Peyer's patch (tissue), 4 donors: ENCODE measurements at regions not wholly inside any gene's neighbourhood (a gene's known extent, or its start where the extent isn't known, plus 50 kb on each side); places are given as distances from the start of the nearest gene placed in this dataset.

ENCODE experiments used
- CTCF ChIP-seq, 6 experiments: fragments of 450-650 bp in 4 of 6; fragments of 200-600 bp in 2 of 6; sonication (generic) in 1 of 6; IDR thresholded peaks; one replicate each; pipeline ENCODE4 v1.5.1; 2017 to 2019; ENCODE audit warnings: antibody characterized with exemption in 6 of 6, mild to moderate bottlenecking in 3 of 6, moderate library complexity in 1 of 6
- POLR2A ChIP-seq, 2 donors: fragments of 450-650 bp; IDR thresholded peaks; one replicate each; pipeline ENCODE4 v1.5.1; 2017; ENCODE audit warnings: antibody characterized with exemption in 2 of 2, mild to moderate bottlenecking in 2 of 2, moderate library complexity in 2 of 2

DNA sequence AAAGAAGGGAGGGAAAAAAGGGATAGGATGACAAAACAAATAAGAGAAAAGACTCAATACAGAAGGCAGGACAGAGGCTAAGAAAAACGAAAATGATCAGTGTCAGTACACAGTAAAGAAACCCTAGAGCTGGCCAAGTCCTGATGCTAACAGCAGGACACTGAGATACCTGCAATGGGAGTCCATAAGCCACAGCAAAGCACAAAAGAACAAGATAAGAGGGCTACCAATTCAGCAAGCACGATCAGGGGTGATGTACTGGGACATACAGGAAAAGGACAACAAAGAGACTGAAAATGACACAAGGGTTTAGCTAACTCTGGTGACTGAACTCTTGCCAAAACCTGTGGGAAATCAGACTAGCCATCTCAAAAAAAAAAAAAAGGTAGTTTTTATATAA lies 1072.6 kb upstream of the COX7C start:
- TF ChIP-seq CTCF (IDR thresholded peaks at IDR 0.05) (no peak), POLR2A (IDR thresholded peaks at IDR 0.05) (no peak)
